ENCODE measurements at regions not wholly inside any gene's neighbourhood (a gene's known extent, or its start where the extent isn't known, plus 50 kb on each side); places are given as distances from the start of the nearest gene placed in this dataset.

GRCh38 chr5:60514152-60514551 lies 185.8 kb downstream of the DEPDC1B start:
- Histone ChIP-seq H3K9me3 (ENCODE audit: low read depth) (no peaks in the 10 kb centered on the region), H3K27ac (no peak overlapping the region), H3K4me3 (no peak overlapping the region), H3K4me1 (ENCODE audit: low read depth) (no peaks in the 10 kb centered on the region), H3K36me3 (no peaks in the 10 kb centered on the region), H3K27me3 (no peaks in the 10 kb centered on the region)
- TF ChIP-seq, protein P1, sequence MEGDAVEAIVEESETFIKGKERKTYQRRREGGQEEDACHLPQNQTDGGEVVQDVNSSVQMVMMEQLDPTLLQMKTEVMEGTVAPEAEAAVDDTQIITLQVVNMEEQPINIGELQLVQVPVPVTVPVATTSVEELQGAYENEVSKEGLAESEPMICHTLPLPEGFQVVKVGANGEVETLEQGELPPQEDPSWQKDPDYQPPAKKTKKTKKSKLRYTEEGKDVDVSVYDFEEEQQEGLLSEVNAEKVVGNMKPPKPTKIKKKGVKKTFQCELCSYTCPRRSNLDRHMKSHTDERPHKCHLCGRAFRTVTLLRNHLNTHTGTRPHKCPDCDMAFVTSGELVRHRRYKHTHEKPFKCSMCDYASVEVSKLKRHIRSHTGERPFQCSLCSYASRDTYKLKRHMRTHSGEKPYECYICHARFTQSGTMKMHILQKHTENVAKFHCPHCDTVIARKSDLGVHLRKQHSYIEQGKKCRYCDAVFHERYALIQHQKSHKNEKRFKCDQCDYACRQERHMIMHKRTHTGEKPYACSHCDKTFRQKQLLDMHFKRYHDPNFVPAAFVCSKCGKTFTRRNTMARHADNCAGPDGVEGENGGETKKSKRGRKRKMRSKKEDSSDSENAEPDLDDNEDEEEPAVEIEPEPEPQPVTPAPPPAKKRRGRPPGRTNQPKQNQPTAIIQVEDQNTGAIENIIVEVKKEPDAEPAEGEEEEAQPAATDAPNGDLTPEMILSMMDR (IDR thresholded peaks at IDR 0.05; ENCODE audit: low read depth, low read length) = no peak
- DNase-seq (ENCODE audit: low read depth in 1 of 2, low spot score in 1 of 2) = no peak

DNA sequence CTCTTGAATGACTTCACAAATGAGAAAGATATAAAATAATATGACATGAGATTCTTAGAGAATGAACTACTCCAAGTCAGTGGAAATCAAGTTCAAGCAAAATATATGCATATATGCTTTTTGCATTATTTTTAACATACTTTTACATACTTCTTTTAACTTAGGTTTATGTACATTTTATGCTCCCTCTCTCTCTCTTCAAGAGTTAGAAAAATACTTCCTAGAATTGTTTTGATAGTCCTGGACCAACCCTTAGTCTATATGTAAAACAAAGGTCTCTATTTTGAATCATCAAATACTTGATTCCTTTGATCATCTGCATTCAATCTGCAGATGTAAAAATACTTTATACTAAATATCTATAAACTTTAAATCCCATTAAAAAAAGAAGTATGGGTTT lies 187.8 kb downstream of the DEPDC1B start:
- Histone ChIP-seq H3K27ac (no peak overlapping the region), H3K4me3 (no peak overlapping the region), H3K4me1 (ENCODE audit: low read depth) (no peaks in the 10 kb centered on the region), H3K36me3 (no peaks in the 10 kb centered on the region), H3K27me3 (no peaks in the 10 kb centered on the region), H3K9me3 (ENCODE audit: low read depth) (no peaks in the 10 kb centered on the region)
- TF ChIP-seq, protein P1 (IDR thresholded peaks at IDR 0.05; ENCODE audit: low read depth, low read length) = no peak
- DNase-seq (ENCODE audit: low read depth in 1 of 2, low spot score in 1 of 2) = no peak

DNA sequence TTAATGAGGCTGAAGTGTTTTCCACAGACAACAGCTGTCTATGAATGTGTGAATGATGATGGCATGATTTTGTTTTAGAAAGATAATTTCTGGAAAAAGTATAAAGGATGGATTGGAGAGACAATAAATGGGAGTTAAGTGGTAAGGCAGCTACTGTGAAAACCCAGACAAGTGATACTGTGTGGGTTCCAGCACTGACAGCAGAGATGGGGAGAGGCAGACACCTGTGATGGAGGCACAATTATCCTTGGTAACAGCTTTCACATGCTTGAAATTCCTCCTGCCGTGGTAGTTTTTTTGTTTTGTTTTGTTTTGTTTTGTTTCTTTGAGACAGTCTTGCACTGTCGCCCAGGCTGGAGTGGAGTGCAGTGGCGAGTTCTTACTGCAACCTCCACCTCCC lies 189.3 kb downstream of the DEPDC1B start:
- DNase-seq (ENCODE audit: low read depth in 1 of 2, low spot score in 1 of 2) = no peak
- Histone ChIP-seq H3K9me3 (ENCODE audit: low read depth) (no peaks in the 10 kb centered on the region), H3K36me3 (no peaks in the 10 kb centered on the region), H3K27ac (no peak overlapping the region), H3K4me3 (no peak overlapping the region), H3K27me3 (no peaks in the 10 kb centered on the region), H3K4me1 (ENCODE audit: low read depth) (no peaks in the 10 kb centered on the region)
- TF ChIP-seq, protein P1 (IDR thresholded peaks at IDR 0.05; ENCODE audit: low read depth, low read length) = no peak

- H3K4me3 ChIP-seq = no peak overlapping the region
- H3K36me3 ChIP-seq = no peaks in the 10 kb centered on the region
- DNase-seq (ENCODE audit: low read depth in 1 of 2, low spot score in 1 of 2) = no peak
- no peak overlapping the region for H3K27ac ChIP-seq
- no peaks in the 10 kb centered on the region for H3K9me3 ChIP-seq (ENCODE audit: low read depth)
- no peaks in the 10 kb centered on the region for H3K27me3 ChIP-seq
- TF ChIP-seq, protein P1 (IDR thresholded peaks at IDR 0.05; ENCODE audit: low read depth, low read length) = no peak
- H3K4me1 ChIP-seq (ENCODE audit: low read depth) = no peaks in the 10 kb centered on the region
These were observed 189.9 kb downstream of the DEPDC1B start for GRCh38 chr5:60510049-60510448.

- Histone ChIP-seq H3K27me3 (no peaks in the 10 kb centered on the region), H3K4me1 (ENCODE audit: low read depth) (no peaks in the 10 kb centered on the region), H3K27ac (no peak overlapping the region), H3K4me3 (no peak overlapping the region), H3K9me3 (ENCODE audit: low read depth) (no peaks in the 10 kb centered on the region), H3K36me3 (no peaks in the 10 kb centered on the region)
- TF ChIP-seq, protein P1 (IDR thresholded peaks at IDR 0.05; ENCODE audit: low read depth, low read length) = no peak
- DNase-seq (ENCODE audit: low read depth in 1 of 2, low spot score in 1 of 2) = no peak
These were observed 190.4 kb downstream of the DEPDC1B start for GRCh38 chr5:60509519-60509918.

GRCh38 chr5:60507687-60508086 lies 192.3 kb downstream of the DEPDC1B start:
- Histone ChIP-seq H3K9me3 (ENCODE audit: low read depth) (no peaks in the 10 kb centered on the region), H3K4me3 (no peak overlapping the region), H3K27me3 (no peaks in the 10 kb centered on the region)

More at GRCh38 chr5:60507687-60508086, 192.3 kb downstream of the DEPDC1B start:
- H3K36me3 ChIP-seq = no peaks in the 10 kb centered on the region
- H3K27ac ChIP-seq = no peak overlapping the region
- no peak for DNase-seq (ENCODE audit: low read depth in 1 of 2, low spot score in 1 of 2)
- TF ChIP-seq, protein P1 (IDR thresholded peaks at IDR 0.05; ENCODE audit: low read depth, low read length) = no peak
- H3K4me1 ChIP-seq (ENCODE audit: low read depth) = no peaks in the 10 kb centered on the region

All from cardiac muscle cell (in vitro differentiated cells and primary cell).